ENCODE measurements at regions not wholly inside any gene's neighbourhood (a gene's known extent, or its start where the extent isn't known, plus 50 kb on each side); places are given as distances from the start of the nearest gene placed in this dataset.

DNA sequence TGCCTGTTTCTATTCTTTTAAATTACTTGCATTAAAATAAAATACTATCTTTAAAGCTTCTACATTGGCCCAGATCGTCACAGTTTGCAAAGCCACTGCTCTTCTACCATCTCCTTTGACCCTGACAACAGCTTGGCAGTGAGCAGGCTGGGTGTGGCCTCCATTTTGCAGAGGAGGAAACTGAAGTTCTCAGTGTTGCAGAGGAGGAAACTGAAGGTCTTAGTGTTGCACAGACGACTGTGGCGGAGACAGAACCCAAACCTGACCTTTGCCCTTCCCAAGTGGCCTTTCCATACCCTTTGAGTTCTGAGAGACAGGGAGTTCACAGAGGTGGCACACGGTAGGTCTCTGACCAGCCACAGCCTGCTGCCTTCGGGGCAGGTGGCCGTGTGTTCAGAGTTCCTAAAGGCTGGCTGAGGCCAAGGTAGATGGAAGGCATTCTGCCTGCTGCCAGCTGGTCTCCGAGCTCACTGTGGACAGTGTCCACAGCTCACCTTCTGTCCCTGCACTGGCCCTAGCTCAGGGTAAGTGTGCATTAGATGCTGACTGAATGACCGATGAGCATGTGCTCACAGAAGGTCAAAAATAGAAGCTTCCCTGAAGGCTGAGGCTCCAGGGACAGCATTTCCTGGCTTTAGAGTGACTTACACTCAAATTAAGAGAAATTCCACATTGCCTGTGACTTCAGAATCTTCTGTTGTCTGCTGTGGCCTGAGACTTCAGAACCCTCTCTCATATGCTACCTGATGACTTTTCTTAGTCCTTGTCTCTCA lies 113.5 kb upstream of the SLC24A3 start:
- no peak for TF ChIP-seq EZH2 (IDR thresholded peaks at IDR 0.05; ENCODE audit: borderline replicate concordance, insufficient read depth, low read length, poor library complexity, severe bottlenecking)
- no peak for TF ChIP-seq CTCF (IDR thresholded peaks at IDR 0.05; ENCODE audit: poor library complexity, severe bottlenecking)
- TF ChIP-seq REST (IDR thresholded peaks at IDR 0.05; ENCODE audit: borderline replicate concordance) = no peak

All from neural cell (in vitro differentiated cells).